NT2/D1 (cell line): ENCODE measurements at regions not wholly inside any gene's neighbourhood (a gene's known extent, or its start where the extent isn't known, plus 50 kb on each side); places are given as distances from the start of the nearest gene placed in this dataset.

ENCODE experiments used
- DNase-seq: peaks from one replicate; pipeline ENCODE4 v3.0.0-alpha.2; 2011; ENCODE audit warnings: low read depth, low spot score
- H3K27me3 ChIP-seq: 2 replicates; pipeline ENCODE4 v1.6.0; 2011; ENCODE audit warnings: mild to moderate bottlenecking; ENCODE audit not compliant: insufficient read length, insufficient read depth
- H3K36me3 ChIP-seq: 2 replicates; pipeline ENCODE4 v1.6.1; 2011; ENCODE audit warnings: mild to moderate bottlenecking, low read length, mixed read lengths; ENCODE audit not compliant: insufficient read depth, insufficient read length
- H3K4me1 ChIP-seq: 2 replicates; pipeline ENCODE4 v1.5.1; 2011; ENCODE audit not compliant: insufficient read depth, insufficient read length
- H3K4me3 ChIP-seq: 2 replicates; pipeline ENCODE4 v1.5.1; 2011; ENCODE audit warnings: low read depth; ENCODE audit not compliant: insufficient read length
- H3K9ac ChIP-seq: 2 replicates; pipeline ENCODE4 v1.6.0; 2011; ENCODE audit warnings: low read depth; ENCODE audit not compliant: insufficient read length
- H3K9me3 ChIP-seq: 2 replicates; pipeline ENCODE4 v1.5.1; 2011; ENCODE audit warnings: mild to moderate bottlenecking, low read length; ENCODE audit not compliant: insufficient read depth
- SUZ12 ChIP-seq: IDR thresholded peaks from 2 replicates; pipeline ENCODE4 v1.6.1; 2011; ENCODE audit not compliant: insufficient read length, insufficient read depth; ENCODE audit errors: extremely low read depth
- YY1 ChIP-seq: IDR thresholded peaks from 2 replicates; pipeline ENCODE4 v1.6.1; 2011; ENCODE audit not compliant: insufficient read length, insufficient read depth
- ZNF274 ChIP-seq: IDR thresholded peaks from 2 replicates; pipeline ENCODE4 v1.6.1; 2011; ENCODE audit warnings: mild to moderate bottlenecking, low read depth, low read length

DNA sequence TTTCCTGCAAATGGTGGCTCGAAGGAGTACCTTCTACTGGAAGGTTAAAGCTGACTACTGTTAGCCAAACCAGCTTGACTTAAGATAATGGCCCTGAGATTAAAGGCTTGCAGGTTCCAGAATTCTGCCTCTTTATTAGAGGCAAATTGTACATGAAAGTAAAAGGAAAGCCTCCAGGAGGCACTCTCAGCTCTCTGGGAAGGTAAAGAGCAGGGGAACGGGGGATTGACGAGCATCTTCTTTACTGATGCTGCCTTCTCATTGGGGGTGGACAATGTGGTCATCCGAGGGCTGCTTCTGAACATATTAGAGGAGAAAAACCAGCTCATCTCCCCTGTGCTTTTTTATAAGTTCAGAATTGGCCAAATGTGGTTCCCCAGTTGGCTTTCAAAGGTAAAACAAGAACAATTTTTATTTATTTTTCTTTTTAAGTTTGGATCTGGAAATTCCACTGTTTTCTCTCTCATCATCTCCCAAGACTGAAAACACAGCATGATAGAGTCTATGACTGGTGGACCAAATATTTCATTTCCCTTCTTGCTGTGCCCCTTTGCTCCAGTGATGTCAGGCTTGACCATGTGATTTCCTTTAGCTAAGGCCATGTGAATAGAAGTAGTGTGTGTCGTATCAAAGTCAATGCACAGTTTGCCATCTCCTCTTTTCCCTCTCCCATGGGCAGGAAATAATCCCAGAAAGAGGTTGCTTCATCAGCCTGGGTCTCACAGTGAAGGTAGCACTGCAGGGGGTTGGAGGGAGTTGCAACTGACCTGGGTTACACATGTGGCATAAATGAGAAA, 292.7 kb downstream of the PRDM2 start:
- TF ChIP-seq ZNF274 (no peak), YY1 (no peak), SUZ12 (no peak)
- DNase-seq, result no peak
- Histone ChIP-seq H3K9ac (no peak overlapping the region), H3K4me3 (no peak overlapping the region), H3K27me3 (no peaks in the 10 kb centered on the region), H3K4me1 (peaks cover 2% of the 10 kb centered on the region), H3K9me3 (no peaks in the 10 kb centered on the region; the same call in 1 of the 2 replicates), H3K36me3 (no peaks in the 10 kb centered on the region)

- Histone ChIP-seq H3K27me3 (no peaks in the 10 kb centered on the region), H3K9ac (no peak overlapping the region), H3K9me3 (no peaks in the 10 kb centered on the region; the same call in 1 of the 2 replicates), H3K36me3 (no peaks in the 10 kb centered on the region), H3K4me3 (no peak overlapping the region), H3K4me1 (peaks cover 2% of the 10 kb centered on the region)
- DNase-seq, result no peak
- TF ChIP-seq SUZ12, result no peak
- no peak for TF ChIP-seq YY1
- TF ChIP-seq ZNF274, result no peak
Observed at GRCh38 chr1:13994386-13994785, 294.4 kb downstream of the PRDM2 start.

DNA sequence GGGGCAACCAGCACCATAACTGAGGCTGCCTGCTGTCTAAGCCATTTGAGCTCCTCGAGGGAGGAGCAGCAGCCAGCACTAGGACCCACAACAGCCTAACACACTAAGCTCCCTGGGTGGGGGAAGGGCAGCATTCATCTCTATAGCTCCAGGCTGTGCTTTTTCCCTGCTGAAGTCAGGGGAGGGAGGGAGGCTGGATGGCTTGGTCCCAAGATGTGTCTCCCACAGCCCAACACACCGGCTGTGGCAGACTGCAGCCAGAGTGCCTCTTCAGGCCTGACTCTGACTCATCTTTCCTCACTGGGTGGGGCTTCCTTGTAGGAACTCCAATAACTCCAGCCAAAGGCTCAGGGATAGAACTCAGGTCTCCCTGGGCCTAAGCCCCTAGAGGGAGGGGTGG, 296.3 kb downstream of the PRDM2 start:
- TF ChIP-seq SUZ12, result no peak
- peak; percentile 27 for DNase-seq

GRCh38 chr1:14003552-14003951, 303.6 kb downstream of the PRDM2 start:
- no peak for DNase-seq
- TF ChIP-seq YY1, result no peak
- TF ChIP-seq ZNF274, result no peak
- no peak for TF ChIP-seq SUZ12
- no peak overlapping the region for H3K9ac ChIP-seq

More for the DNA sequence above, 296.3 kb downstream of the PRDM2 start:
- H3K4me3 ChIP-seq, result no peak overlapping the region
- no peaks in the 10 kb centered on the region; the same call in 1 of the 2 replicates for H3K9me3 ChIP-seq
- H3K4me1 ChIP-seq, result peaks cover 2% of the 10 kb centered on the region
- H3K36me3 ChIP-seq, result no peaks in the 10 kb centered on the region
- H3K9ac ChIP-seq, result no peak overlapping the region
- no peaks in the 10 kb centered on the region for H3K27me3 ChIP-seq

DNA sequence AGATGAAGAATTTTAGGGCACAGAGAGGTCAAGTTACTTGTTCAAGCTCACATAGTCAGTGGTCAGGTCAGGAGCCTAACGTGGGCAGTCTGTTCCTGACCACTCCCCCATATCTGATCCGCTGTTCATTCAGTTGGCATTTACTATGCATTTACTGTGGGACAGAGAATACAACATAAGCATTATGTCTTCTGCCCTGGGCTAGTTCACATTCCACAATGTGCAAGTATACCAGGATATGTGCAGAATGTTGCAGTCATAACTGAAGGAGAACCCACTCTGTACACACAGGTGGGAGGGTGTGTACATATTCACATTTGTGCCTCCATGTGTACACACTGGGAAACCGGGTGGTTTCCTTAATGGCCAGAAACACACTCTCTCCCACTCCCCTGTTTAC, 309.6 kb downstream of the PRDM2 start:
- H3K27me3 ChIP-seq, result no peaks in the 10 kb centered on the region
- no peak overlapping the region for H3K9ac ChIP-seq
- no peaks in the 10 kb centered on the region for H3K9me3 ChIP-seq
- DNase-seq, result no peak
- TF ChIP-seq YY1 (no peak), SUZ12 (no peak)
- H3K4me1 ChIP-seq, result no peaks in the 10 kb centered on the region
- H3K36me3 ChIP-seq, result no peaks in the 10 kb centered on the region
- no peak overlapping the region for H3K4me3 ChIP-seq

More at GRCh38 chr1:14003552-14003951, 303.6 kb downstream of the PRDM2 start:
- Histone ChIP-seq H3K27me3 (no peaks in the 10 kb centered on the region), H3K4me1 (no peaks in the 10 kb centered on the region), H3K4me3 (no peak overlapping the region), H3K36me3 (no peaks in the 10 kb centered on the region), H3K9me3 (no peaks in the 10 kb centered on the region)

DNA sequence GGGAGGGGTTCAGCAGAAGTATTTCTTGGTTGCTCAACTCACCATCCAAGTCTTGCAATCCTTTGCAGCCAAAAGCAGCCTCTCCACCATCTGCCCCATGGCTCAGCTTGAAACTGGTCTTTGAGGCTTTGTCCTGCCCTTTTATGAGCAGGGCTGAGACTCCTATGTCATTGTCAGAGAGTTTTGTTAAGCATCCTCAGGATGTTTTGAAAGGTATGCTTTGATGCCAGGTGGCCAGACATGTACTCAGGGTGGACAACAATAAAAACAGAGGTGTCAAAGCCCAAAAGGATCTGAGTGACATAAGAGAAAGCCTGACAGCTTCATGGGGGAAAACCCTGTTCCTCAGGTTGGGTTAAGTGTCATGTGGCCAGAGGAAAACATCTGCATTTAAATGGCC, 310.5 kb downstream of the PRDM2 start:
- H3K27me3 ChIP-seq, result no peaks in the 10 kb centered on the region
- no peaks in the 10 kb centered on the region for H3K4me1 ChIP-seq
- H3K9ac ChIP-seq, result no peak overlapping the region
- H3K36me3 ChIP-seq, result no peaks in the 10 kb centered on the region
- H3K4me3 ChIP-seq, result no peak overlapping the region
- H3K9me3 ChIP-seq, result no peaks in the 10 kb centered on the region
- no peak for TF ChIP-seq YY1
- TF ChIP-seq SUZ12, result no peak
- no peak for TF ChIP-seq ZNF274
- no peak for DNase-seq

- H3K9ac ChIP-seq, result no peak overlapping the region
- no peak for TF ChIP-seq ZNF274
- no peak for TF ChIP-seq YY1
- no peak for TF ChIP-seq SUZ12
- no peaks in the 10 kb centered on the region for H3K36me3 ChIP-seq
- no peak for DNase-seq
- no peaks in the 10 kb centered on the region for H3K27me3 ChIP-seq
- H3K9me3 ChIP-seq, result no peaks in the 10 kb centered on the region
- no peak overlapping the region for H3K4me3 ChIP-seq
- H3K4me1 ChIP-seq, result no peaks in the 10 kb centered on the region
Observed at GRCh38 chr1:14011132-14011531, 311.1 kb downstream of the PRDM2 start.
